C4-2B (cell line): ENCODE measurements at regions not wholly inside any gene's neighbourhood (a gene's known extent, or its start where the extent isn't known, plus 50 kb on each side); places are given as distances from the start of the nearest gene placed in this dataset.

Experiments used
- H3K27ac ChIP-seq: fragments of 450-650 bp; 2 replicates; pipeline ENCODE4 v1.5.1; 2017
- ZFX ChIP-seq: fragments of 450-650 bp; IDR thresholded peaks from 2 replicates; pipeline ENCODE4 v1.6.1; 2017
- TF ChIP-seq, protein P1 (sequence below): fragments of 450-650 bp; conservative IDR thresholded peaks from 2 replicates; pipeline ENCODE4 v1.5.1; 2017; ENCODE audit warnings: mild to moderate bottlenecking

DNA sequence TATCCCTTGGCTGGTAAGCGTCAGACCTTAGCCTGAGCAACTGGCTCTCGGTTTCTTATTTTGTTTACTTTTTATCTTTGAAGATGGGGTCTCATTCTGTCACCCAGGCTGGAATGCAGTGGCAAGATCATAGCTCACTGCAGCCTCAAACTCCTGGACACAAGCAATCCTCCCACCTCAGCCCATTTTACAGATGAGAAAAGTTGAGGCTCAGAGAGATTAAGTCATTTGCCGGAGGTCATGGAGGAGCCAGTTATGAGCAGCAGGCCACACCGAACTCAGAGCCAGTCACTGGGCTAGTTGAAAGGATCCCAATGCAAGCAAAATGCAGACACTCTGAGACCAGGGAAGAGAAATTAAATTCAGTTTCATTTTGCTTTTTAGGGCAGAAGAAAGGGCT is 293.6 kb downstream of the SHQ1 start:
- H3K27ac ChIP-seq, result no peak overlapping the region

DNA sequence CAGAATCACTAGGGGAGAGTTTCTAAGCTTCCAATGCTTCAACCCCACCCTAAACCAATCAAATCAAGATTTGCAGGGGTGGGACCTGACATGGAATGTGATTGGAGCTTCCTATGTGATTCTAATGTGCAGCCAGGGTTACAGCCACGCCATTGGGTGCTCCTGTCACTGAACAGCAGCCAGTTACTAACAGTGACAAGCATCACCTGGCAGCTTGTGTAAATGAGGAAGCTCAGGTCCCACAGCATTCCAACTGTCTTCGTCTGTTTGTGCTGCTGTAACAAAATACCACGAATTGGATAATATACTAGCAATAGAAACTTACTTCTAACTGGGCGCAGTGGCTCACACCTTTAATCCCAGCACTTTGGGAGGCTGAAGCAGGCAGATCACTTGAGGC is 294.9 kb downstream of the SHQ1 start:
- no peak overlapping the region for H3K27ac ChIP-seq
- no peak for TF ChIP-seq ZFX
- TF ChIP-seq, protein P1, sequence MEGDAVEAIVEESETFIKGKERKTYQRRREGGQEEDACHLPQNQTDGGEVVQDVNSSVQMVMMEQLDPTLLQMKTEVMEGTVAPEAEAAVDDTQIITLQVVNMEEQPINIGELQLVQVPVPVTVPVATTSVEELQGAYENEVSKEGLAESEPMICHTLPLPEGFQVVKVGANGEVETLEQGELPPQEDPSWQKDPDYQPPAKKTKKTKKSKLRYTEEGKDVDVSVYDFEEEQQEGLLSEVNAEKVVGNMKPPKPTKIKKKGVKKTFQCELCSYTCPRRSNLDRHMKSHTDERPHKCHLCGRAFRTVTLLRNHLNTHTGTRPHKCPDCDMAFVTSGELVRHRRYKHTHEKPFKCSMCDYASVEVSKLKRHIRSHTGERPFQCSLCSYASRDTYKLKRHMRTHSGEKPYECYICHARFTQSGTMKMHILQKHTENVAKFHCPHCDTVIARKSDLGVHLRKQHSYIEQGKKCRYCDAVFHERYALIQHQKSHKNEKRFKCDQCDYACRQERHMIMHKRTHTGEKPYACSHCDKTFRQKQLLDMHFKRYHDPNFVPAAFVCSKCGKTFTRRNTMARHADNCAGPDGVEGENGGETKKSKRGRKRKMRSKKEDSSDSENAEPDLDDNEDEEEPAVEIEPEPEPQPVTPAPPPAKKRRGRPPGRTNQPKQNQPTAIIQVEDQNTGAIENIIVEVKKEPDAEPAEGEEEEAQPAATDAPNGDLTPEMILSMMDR, result no peak

More for the DNA sequence above, 293.6 kb downstream of the SHQ1 start:
- TF ChIP-seq ZFX, result no peak
- TF ChIP-seq, protein P1, result no peak

DNA sequence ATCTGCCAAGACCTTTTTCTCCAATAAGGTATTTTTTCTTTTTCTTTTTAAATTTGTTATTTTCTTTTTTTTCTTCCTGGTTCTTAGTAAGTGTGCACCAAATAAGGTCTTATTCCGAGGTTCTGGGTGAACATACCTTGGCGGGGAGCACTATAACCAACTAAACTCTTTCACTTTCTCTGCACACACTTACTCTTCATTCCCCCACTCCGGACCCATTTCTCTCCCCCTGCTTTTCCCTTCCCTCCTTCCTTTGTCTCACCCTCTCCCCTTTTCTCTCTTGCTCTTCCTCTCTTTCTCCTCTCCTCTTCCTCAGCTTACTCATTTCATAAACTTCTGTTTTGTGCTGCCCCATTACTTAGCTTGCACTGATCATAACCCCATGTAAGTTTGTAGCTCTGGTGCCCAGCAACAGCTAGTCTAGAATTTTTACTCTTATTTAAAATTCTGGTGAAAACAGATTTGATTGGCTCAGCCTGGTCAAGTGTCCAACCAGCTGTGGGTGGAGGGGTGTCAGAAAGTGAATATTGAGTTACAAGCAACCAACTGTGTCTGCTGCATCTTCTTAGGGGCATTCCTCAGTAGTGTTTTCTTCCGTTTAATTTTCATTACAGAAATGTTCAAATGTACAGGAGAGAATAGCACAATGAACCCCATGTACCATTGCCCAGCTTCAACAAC is 297.5 kb downstream of the SHQ1 start:
- no peak for TF ChIP-seq ZFX
- TF ChIP-seq, protein P1, result no peak
- no peak overlapping the region for H3K27ac ChIP-seq

DNA sequence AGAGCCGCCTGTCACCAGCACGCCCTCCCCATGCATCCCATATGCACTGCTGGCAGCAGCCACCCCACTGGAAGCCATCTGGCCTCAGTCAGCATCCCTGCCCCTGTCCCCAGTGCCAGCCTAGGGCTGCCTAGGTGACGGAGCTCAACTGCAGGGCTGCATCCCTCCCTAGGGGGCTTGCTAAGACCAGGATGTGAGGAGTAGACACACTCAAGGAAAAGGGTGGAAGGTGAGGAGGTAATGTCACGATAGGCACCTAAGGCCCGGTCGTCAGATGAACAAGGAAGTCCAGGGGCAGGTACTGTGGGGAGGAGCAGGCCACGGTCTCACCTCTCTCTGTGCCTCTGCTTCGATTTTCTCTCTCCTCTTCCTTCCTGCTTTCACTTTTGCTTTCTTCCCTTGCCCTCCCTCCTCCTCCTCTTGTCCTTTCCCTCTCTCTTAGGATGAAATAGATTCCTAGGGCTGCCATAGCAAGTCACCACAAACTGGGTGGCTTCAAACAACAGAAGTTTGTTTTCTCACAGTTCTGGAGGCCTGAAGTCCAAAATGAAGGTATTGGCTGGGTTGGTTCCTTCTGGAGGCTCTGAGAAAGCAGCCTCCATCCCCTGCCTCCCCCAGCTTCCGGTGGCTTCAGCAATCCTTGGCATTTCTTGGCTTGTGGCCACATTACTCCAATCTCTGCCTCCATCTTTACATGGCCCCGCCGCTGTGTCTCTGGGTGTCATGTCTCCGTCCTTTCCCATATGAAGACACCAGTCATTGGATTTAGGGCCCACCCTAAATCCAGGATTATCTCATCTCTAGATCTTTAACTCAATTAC is 298.3 kb downstream of the SHQ1 start:
- TF ChIP-seq, protein P1, result no peak
- no peak for TF ChIP-seq ZFX
- no peak overlapping the region for H3K27ac ChIP-seq

DNA sequence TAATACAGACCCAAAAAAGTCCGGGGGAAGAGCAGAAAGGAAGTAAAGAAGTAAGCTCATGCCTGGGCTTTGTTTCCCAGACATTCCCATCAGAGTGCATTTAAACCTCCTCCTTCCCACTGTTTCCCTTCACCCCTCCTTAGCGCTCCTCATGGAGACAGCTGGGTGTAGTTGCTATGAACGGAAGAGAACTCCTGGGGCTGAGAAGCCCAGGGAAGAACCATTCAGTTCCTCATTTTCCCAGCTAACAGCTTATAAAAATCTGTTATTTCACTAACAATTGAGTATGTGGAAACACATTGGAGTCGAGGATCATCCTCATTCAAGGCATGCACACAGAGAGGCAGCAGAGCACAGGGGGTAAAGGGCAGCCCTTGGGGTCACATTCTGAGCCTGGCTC is 299.3 kb downstream of the SHQ1 start:
- TF ChIP-seq, protein P1, result no peak
- H3K27ac ChIP-seq, result no peak overlapping the region

DNA sequence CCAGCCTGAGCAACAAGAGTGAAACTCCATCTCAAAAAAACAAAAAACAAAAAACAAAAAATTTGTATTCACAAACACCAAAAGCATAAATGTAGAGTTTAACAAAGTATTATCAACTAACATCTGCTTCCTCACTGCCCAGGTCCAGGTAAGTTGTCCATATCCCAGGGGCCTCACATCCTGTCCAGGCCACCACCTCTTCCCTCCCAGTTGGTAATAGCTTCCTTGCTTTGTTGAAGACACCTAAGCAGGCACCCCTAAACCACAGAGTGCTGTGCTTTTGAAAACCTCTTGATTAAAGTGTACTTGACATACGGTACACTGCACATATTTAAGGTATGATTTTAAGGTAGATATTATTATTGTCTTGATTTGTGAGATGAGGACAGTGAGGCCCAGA is 299.8 kb downstream of the SHQ1 start:
- no peak for TF ChIP-seq ZFX
- TF ChIP-seq, protein P1, result no peak
- H3K27ac ChIP-seq, result no peak overlapping the region

DNA sequence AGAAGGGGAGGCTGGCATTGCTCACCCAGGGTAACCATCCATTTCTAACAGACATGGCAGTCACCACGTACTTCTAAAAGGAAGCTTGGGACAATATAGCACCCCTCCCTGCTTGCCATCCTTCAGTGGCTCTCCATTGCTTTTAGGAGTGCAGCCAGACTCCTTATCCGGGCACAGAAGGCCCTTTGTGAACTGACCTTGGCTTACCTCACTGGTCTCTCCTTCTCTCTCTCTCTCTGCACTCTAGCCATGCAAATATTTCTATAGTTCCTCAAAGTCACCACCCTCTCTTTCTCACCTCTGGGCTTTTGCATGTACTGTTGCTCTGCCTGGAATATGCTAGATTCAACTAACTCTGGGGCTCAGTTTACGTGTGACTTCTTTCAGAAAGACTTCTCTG is 301.1 kb downstream of the SHQ1 start:
- TF ChIP-seq, protein P1, result no peak
- no peak for TF ChIP-seq ZFX
- no peak overlapping the region for H3K27ac ChIP-seq
